Suprapubic skin (tissue), 3 donors: ENCODE measurements at regions not wholly inside any gene's neighbourhood (a gene's known extent, or its start where the extent isn't known, plus 50 kb on each side); places are given as distances from the start of the nearest gene placed in this dataset.

Experiments used
- EP300 ChIP-seq: sonication (generic); formaldehyde crosslinking; IDR thresholded peaks from one replicate; pipeline ENCODE4 v1.6.1; 2017; ENCODE audit warnings: antibody characterized with exemption
- POLR2A ChIP-seq, 2 donors: fragments of 450-650 bp; IDR thresholded peaks; one replicate each; pipeline ENCODE4 v1.6.1; 2017; ENCODE audit warnings: antibody characterized with exemption in 2 of 2, mild to moderate bottlenecking in 2 of 2, moderate library complexity in 2 of 2
- TF ChIP-seq, protein P1 (sequence below), 2 donors: fragments of 200-600 bp in 1 of 2; fragments of 450-650 bp in 1 of 2; sonication (generic) in 1 of 2; IDR thresholded peaks; one replicate each; pipeline ENCODE4 v1.5.1; 2016 to 2019; ENCODE audit warnings: antibody characterized with exemption in 2 of 2, mild to moderate bottlenecking in 1 of 2, moderate library complexity in 1 of 2

DNA sequence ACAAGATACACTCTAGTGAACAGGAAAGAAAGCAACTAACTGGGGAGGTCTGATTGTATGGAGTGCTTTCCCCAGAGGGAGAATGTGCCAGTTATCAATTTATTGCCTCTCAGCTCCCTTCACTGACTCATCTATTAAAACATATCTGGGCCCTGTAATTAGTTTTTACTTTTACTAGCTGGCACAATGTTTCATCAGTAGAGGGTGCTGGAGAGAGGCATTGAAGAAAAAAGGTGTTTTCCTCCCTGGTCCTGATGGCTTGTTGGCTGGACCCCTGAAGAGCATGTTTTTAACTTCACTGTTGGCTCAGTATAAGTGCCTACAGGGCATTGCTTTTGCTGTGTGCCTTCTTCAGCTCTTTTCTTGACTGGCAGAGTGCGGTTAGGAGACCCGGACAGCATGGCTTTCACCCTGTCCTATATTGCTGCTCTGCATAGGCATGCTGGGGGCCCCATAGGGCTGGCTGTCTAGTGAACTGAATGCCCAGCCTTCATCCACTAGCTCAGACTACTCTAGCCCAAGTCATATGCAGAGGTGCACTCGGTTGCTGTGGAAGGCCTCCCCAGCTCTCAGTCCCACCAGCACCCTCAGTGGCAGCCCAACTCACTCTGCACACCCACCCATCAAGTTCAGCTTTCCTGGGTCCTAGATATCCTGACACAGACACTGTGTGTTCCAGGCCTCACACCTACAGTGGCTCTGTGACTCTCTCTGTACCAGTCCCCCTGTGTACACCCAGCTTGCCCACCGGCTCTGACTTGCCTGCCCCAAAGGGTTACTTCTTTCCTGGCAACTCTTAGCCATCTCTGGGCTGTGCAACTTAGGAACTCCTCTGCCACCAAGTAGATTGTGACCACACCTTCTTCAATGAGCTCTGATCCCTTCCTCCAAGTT, 62.3 kb upstream of the ACYP2 start:
- TF ChIP-seq, protein P1, sequence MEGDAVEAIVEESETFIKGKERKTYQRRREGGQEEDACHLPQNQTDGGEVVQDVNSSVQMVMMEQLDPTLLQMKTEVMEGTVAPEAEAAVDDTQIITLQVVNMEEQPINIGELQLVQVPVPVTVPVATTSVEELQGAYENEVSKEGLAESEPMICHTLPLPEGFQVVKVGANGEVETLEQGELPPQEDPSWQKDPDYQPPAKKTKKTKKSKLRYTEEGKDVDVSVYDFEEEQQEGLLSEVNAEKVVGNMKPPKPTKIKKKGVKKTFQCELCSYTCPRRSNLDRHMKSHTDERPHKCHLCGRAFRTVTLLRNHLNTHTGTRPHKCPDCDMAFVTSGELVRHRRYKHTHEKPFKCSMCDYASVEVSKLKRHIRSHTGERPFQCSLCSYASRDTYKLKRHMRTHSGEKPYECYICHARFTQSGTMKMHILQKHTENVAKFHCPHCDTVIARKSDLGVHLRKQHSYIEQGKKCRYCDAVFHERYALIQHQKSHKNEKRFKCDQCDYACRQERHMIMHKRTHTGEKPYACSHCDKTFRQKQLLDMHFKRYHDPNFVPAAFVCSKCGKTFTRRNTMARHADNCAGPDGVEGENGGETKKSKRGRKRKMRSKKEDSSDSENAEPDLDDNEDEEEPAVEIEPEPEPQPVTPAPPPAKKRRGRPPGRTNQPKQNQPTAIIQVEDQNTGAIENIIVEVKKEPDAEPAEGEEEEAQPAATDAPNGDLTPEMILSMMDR (IDR thresholded peaks at IDR 0.05) = no peak
- TF ChIP-seq POLR2A (IDR thresholded peaks at IDR 0.05) (no peak), EP300 (no peak)
